Renal pelvis (tissue), 1 donor: ENCODE measurements at regions not wholly inside any gene's neighbourhood (a gene's known extent, or its start where the extent isn't known, plus 50 kb on each side); places are given as distances from the start of the nearest gene placed in this dataset.

Experiments
- DNase-seq: peaks from one replicate; pipeline ENCODE4 v3.0.0-alpha.2; 2013

GRCh38 chr7:15921576-15921975 lies 235.1 kb upstream of the MEOX2 start:
- DNase-seq: no peak

GRCh38 chr7:15920953-15921352 lies 234.5 kb upstream of the MEOX2 start:
- DNase-seq: no peak

GRCh38 chr7:15916681-15917380 lies 230.3 kb upstream of the MEOX2 start:
- no peak for DNase-seq

- no peak for DNase-seq
These were observed 229.3 kb upstream of the MEOX2 start for GRCh38 chr7:15915686-15916293.

GRCh38 chr7:15914611-15915010 lies 228.1 kb upstream of the MEOX2 start:
- DNase-seq: no peak

- no peak for DNase-seq
These were observed 220.0 kb upstream of the MEOX2 start for GRCh38 chr7:15906436-15906835.

GRCh38 chr7:15905251-15906040 lies 219.0 kb upstream of the MEOX2 start:
- DNase-seq: peak; percentile 22

- no peak for DNase-seq
These were observed 204.8 kb upstream of the MEOX2 start for GRCh38 chr7:15891151-15891881.

- no peak for DNase-seq
These were observed 203.0 kb upstream of the MEOX2 start for GRCh38 chr7:15889507-15889906.

- no peak for DNase-seq
These were observed 201.6 kb upstream of the MEOX2 start for GRCh38 chr7:15888090-15888489.

GRCh38 chr7:15886626-15887025 lies 200.1 kb upstream of the MEOX2 start:
- DNase-seq: no peak

GRCh38 chr7:15885678-15886077 lies 199.2 kb upstream of the MEOX2 start:
- DNase-seq: no peak

- DNase-seq: peak; percentile 16
These were observed 188.3 kb upstream of the MEOX2 start for GRCh38 chr7:15874774-15875173.

- DNase-seq: no peak
These were observed 183.9 kb upstream of the MEOX2 start for GRCh38 chr7:15870347-15870746.

- DNase-seq: no peak
These were observed 181.0 kb upstream of the MEOX2 start for GRCh38 chr7:15867441-15867840.

- DNase-seq: no peak
These were observed 180.3 kb upstream of the MEOX2 start for GRCh38 chr7:15866753-15867152.

GRCh38 chr7:15864626-15864991 lies 178.1 kb upstream of the MEOX2 start:
- no peak for DNase-seq

GRCh38 chr7:15863951-15864625 lies 177.6 kb upstream of the MEOX2 start:
- no peak for DNase-seq

GRCh38 chr7:15862781-15863165 lies 176.3 kb upstream of the MEOX2 start:
- DNase-seq: no peak

GRCh38 chr7:15862016-15862780 lies 175.7 kb upstream of the MEOX2 start:
- no peak for DNase-seq
